ENCODE measurements at regions not wholly inside any gene's neighbourhood (a gene's known extent, or its start where the extent isn't known, plus 50 kb on each side); places are given as distances from the start of the nearest gene placed in this dataset.

- Histone ChIP-seq H2AFZ (ENCODE audit: low read depth, low read length) (no peak overlapping the region), H3K79me2 (replicated peaks; ENCODE audit: insufficient read depth, low read length) (no peaks in the 10 kb centered on the region), H3K4me3 (ENCODE audit: low read length) (no peak overlapping the region), H3K9me2 (ENCODE audit: insufficient read depth, low read length) (no peaks in the 10 kb centered on the region), H3K27me3 (ENCODE audit: insufficient read depth, low read depth, low read length) (no peaks in the 10 kb centered on the region), H3F3A (ENCODE audit: insufficient read depth, low read length, poor library complexity, severe bottlenecking) (no peaks in the 10 kb centered on the region), H3K9ac (ENCODE audit: low read length) (no peak overlapping the region), H3K9me3 (ENCODE audit: low read length) (no peaks in the 10 kb centered on the region), H3K4me2 (ENCODE audit: low read length) (no peak overlapping the region), H3K36me3 (ENCODE audit: insufficient read depth, low read length) (no peaks in the 10 kb centered on the region), H4K20me1 (ENCODE audit: insufficient read depth) (no peaks in the 10 kb centered on the region), H3K27ac (ENCODE audit: low read length) (no peak overlapping the region)
- TF ChIP-seq SMC3 (conservative IDR thresholded peaks at IDR 0.05; ENCODE audit: poor library complexity), result no peak
- no peak for TF ChIP-seq MXI1 (conservative IDR thresholded peaks at IDR 0.05; ENCODE audit: poor library complexity, severe bottlenecking)
- TF ChIP-seq EZH2 (IDR thresholded peaks at IDR 0.05; ENCODE audit: borderline replicate concordance, insufficient read depth, low read length, poor library complexity, severe bottlenecking), result no peak
- no peak for TF ChIP-seq CTCF (IDR thresholded peaks at IDR 0.05; ENCODE audit: poor library complexity, severe bottlenecking)
- peak; percentile 64 for TF ChIP-seq POLR2AphosphoS5 (IDR thresholded peaks at IDR 0.05)
- TF ChIP-seq EP300 (conservative IDR thresholded peaks at IDR 0.05; ENCODE audit: poor library complexity, severe bottlenecking), result peak; percentile 83
- TF ChIP-seq REST (IDR thresholded peaks at IDR 0.05; ENCODE audit: borderline replicate concordance), result peak; percentile 99
Measured at GRCh38 chr5:26470439-26470838, 567.9 kb downstream of the CDH9 start.

GRCh38 chr5:26439121-26439520 lies 599.3 kb downstream of the CDH9 start:
- Histone ChIP-seq H3K9me3 (ENCODE audit: low read length) (no peaks in the 10 kb centered on the region), H3K4me2 (ENCODE audit: low read length) (no peak overlapping the region), H4K20me1 (ENCODE audit: insufficient read depth) (no peaks in the 10 kb centered on the region), H3K27ac (ENCODE audit: low read length) (no peak overlapping the region), H2AFZ (ENCODE audit: low read depth, low read length) (no peak overlapping the region), H3F3A (ENCODE audit: insufficient read depth, low read length, poor library complexity, severe bottlenecking) (no peaks in the 10 kb centered on the region), H3K79me2 (replicated peaks; ENCODE audit: insufficient read depth, low read length) (no peaks in the 10 kb centered on the region), H3K36me3 (ENCODE audit: insufficient read depth, low read length) (no peaks in the 10 kb centered on the region), H3K4me3 (ENCODE audit: low read length) (no peak overlapping the region), H3K9ac (ENCODE audit: low read length) (no peak overlapping the region), H3K9me2 (ENCODE audit: insufficient read depth, low read length) (no peaks in the 10 kb centered on the region), H3K27me3 (ENCODE audit: insufficient read depth, low read depth, low read length) (no peaks in the 10 kb centered on the region)
- no peak for TF ChIP-seq EP300 (conservative IDR thresholded peaks at IDR 0.05; ENCODE audit: poor library complexity, severe bottlenecking)
- TF ChIP-seq REST (IDR thresholded peaks at IDR 0.05; ENCODE audit: borderline replicate concordance), result no peak
- TF ChIP-seq TAF1 (IDR thresholded peaks at IDR 0.05; ENCODE audit: low read depth), result no peak
- TF ChIP-seq CTCF (IDR thresholded peaks at IDR 0.05; ENCODE audit: poor library complexity, severe bottlenecking), result no peak
- TF ChIP-seq SMC3 (conservative IDR thresholded peaks at IDR 0.05; ENCODE audit: poor library complexity), result no peak
- TF ChIP-seq EZH2 (IDR thresholded peaks at IDR 0.05; ENCODE audit: borderline replicate concordance, insufficient read depth, low read length, poor library complexity, severe bottlenecking), result no peak
- no peak for TF ChIP-seq POLR2AphosphoS5 (IDR thresholded peaks at IDR 0.05)
- no peak for TF ChIP-seq RAD21 (conservative IDR thresholded peaks at IDR 0.05)
- TF ChIP-seq MXI1 (conservative IDR thresholded peaks at IDR 0.05; ENCODE audit: poor library complexity, severe bottlenecking), result no peak
